ENCODE measurements at regions not wholly inside any gene's neighbourhood (a gene's known extent, or its start where the extent isn't known, plus 50 kb on each side); places are given as distances from the start of the nearest gene placed in this dataset.

DNA sequence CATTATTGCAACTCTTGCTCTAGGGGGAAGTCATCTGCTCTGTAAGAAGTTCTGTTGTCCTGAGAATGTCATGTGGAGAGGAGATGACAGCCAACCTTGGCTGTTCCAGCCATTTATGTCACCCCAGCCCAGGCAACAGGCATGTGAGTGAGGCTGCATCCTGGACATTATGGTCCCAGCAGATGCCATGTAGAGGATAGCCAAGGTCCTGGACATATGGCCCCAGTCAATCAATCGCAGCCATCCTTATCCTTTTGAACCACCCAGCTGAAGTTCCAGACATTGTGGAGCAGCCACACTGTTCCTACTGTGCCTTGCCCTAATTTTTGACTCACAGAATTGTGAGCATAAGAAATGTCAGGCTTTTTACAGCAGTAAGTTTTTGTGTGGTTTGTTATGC lies 84.9 kb downstream of the AVPR1A start:
- Mint-ChIP-seq H3K27ac (no peak overlapping the region), H3K4me3 (no peak overlapping the region), H3K4me1 (no peaks in the 10 kb centered on the region), H3K9me3 (ENCODE audit: insufficient read depth) (no peaks in the 10 kb centered on the region), H3K27me3 (no peaks in the 10 kb centered on the region)
- Histone ChIP-seq H2AFZ (ENCODE audit: insufficient read depth, low read depth, low read length, poor library complexity, severe bottlenecking) (no peak overlapping the region), H3K27ac (ENCODE audit: low read length in 2 of 2) (no peak overlapping the region), H3K4me2 (replicated peaks; ENCODE audit: low read depth, low read length, poor library complexity, severe bottlenecking) (no peak overlapping the region), H4K20me1 (ENCODE audit: control insufficient read depth, insufficient read depth, low read length, poor library complexity, severe bottlenecking) (no peaks in the 10 kb centered on the region), H3K9me3 (ENCODE audit: control extremely low read depth in 1 of 3, control insufficient read depth in 2 of 3, insufficient read depth in 1 of 3, low read length in 2 of 3) (no peaks in the 10 kb centered on the region), H3K9ac (ENCODE audit: low read length) (no peak overlapping the region), H3K36me3 (replicated peaks in 1 of 2; ENCODE audit: control extremely low read depth in 1 of 2, control insufficient read depth in 1 of 2, extremely low read depth in 1 of 2, insufficient read depth in 2 of 2, low read length in 1 of 2) (no peaks in the 10 kb centered on the region), H3K27me3 (replicated peaks in 1 of 4; ENCODE audit: control extremely low read depth in 1 of 4, control insufficient read depth in 3 of 4, insufficient read depth in 4 of 4, low read length in 3 of 4) (no peaks in the 10 kb centered on the region), H3K4me1 (ENCODE audit: control insufficient read depth in 2 of 2, insufficient read depth in 2 of 2, low read length in 2 of 2) (no peaks in the 10 kb centered on the region), H3K4me3 (ENCODE audit: control extremely low read depth in 1 of 5, extremely low read depth in 1 of 5, insufficient read depth in 1 of 5, low read depth in 2 of 5, low read length in 4 of 5) (no peak overlapping the region), H3K79me2 (ENCODE audit: control insufficient read depth, insufficient read depth, low read length) (no peaks in the 10 kb centered on the region)
- 100% methylated on average over 1 of the region's 1 CpG for WGBS (ENCODE audit: insufficient coverage)
- DNase-seq = no peak
- TF ChIP-seq, protein P1, sequence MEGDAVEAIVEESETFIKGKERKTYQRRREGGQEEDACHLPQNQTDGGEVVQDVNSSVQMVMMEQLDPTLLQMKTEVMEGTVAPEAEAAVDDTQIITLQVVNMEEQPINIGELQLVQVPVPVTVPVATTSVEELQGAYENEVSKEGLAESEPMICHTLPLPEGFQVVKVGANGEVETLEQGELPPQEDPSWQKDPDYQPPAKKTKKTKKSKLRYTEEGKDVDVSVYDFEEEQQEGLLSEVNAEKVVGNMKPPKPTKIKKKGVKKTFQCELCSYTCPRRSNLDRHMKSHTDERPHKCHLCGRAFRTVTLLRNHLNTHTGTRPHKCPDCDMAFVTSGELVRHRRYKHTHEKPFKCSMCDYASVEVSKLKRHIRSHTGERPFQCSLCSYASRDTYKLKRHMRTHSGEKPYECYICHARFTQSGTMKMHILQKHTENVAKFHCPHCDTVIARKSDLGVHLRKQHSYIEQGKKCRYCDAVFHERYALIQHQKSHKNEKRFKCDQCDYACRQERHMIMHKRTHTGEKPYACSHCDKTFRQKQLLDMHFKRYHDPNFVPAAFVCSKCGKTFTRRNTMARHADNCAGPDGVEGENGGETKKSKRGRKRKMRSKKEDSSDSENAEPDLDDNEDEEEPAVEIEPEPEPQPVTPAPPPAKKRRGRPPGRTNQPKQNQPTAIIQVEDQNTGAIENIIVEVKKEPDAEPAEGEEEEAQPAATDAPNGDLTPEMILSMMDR (IDR thresholded peaks at IDR 0.05) = no peak
- no peak for TF ChIP-seq EZH2 (IDR thresholded peaks at IDR 0.05; ENCODE audit: borderline replicate concordance, insufficient read depth, low read depth, low read length, poor library complexity, severe bottlenecking)
- ChIA-PET POLR2A (no interaction called here), CTCF (no interaction called here)
- ATAC-seq (ENCODE audit: low read depth) = no peak
- intact Hi-C loops (cut with micrococcal nuclease) = no loop called here

DNA sequence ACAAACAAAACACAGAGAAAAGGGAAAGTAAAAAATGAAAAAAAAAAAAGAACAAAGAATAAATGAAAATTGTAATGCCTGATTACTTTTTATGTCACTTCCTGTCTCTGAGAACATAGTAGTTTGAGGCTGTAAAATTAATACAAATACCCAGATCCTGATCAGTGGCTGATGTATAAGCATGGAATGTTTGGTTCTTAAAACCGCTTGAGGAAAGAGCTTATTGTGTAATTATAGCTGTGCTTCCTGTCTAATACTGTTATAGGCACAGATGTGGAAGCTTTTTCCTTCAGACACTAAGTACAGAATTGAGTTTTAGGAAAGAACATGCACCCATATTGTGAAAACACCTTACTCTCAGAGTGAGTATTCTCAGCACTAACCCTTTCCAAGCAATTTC lies 86.9 kb downstream of the AVPR1A start:
- Mint-ChIP-seq H3K4me1 (no peaks in the 10 kb centered on the region), H3K27ac (no peak overlapping the region), H3K9me3 (ENCODE audit: insufficient read depth) (no peaks in the 10 kb centered on the region), H3K4me3 (no peak overlapping the region), H3K27me3 (no peaks in the 10 kb centered on the region)
- H3K4me2 ChIP-seq (replicated peaks; ENCODE audit: low read depth, low read length, poor library complexity, severe bottlenecking) = no peak overlapping the region
- H3K27me3 ChIP-seq (replicated peaks in 1 of 4; ENCODE audit: control extremely low read depth in 1 of 4, control insufficient read depth in 3 of 4, insufficient read depth in 4 of 4, low read length in 3 of 4) = no peaks in the 10 kb centered on the region
- no peak overlapping the region for H2AFZ ChIP-seq (ENCODE audit: insufficient read depth, low read depth, low read length, poor library complexity, severe bottlenecking)
- H3K4me1 ChIP-seq (ENCODE audit: control insufficient read depth in 2 of 2, insufficient read depth in 2 of 2, low read length in 2 of 2) = no peaks in the 10 kb centered on the region
- no peak overlapping the region for H3K9ac ChIP-seq (ENCODE audit: low read length)
- DNase-seq (no peak), ATAC-seq (ENCODE audit: low read depth) (no peak)
- H3K27ac ChIP-seq (ENCODE audit: low read length in 2 of 2) = no peak overlapping the region
- ChIA-PET CTCF (no interaction called here), POLR2A (no interaction called here)
- H3K79me2 ChIP-seq (ENCODE audit: control insufficient read depth, insufficient read depth, low read length) = no peaks in the 10 kb centered on the region
- intact Hi-C loops (cut with micrococcal nuclease) = no loop called here
- H3K4me3 ChIP-seq (ENCODE audit: control extremely low read depth in 1 of 5, extremely low read depth in 1 of 5, insufficient read depth in 1 of 5, low read depth in 2 of 5, low read length in 4 of 5) = no peak overlapping the region
- H4K20me1 ChIP-seq (ENCODE audit: control insufficient read depth, insufficient read depth, low read length, poor library complexity, severe bottlenecking) = no peaks in the 10 kb centered on the region
- no peaks in the 10 kb centered on the region for H3K36me3 ChIP-seq (replicated peaks in 1 of 2; ENCODE audit: control extremely low read depth in 1 of 2, control insufficient read depth in 1 of 2, extremely low read depth in 1 of 2, insufficient read depth in 2 of 2, low read length in 1 of 2)
- no peak for TF ChIP-seq EZH2 (IDR thresholded peaks at IDR 0.05; ENCODE audit: borderline replicate concordance, insufficient read depth, low read depth, low read length, poor library complexity, severe bottlenecking)
- TF ChIP-seq, protein P1 (IDR thresholded peaks at IDR 0.05) = no peak
- no peaks in the 10 kb centered on the region for H3K9me3 ChIP-seq (ENCODE audit: control extremely low read depth in 1 of 3, control insufficient read depth in 2 of 3, insufficient read depth in 1 of 3, low read length in 2 of 3)
- WGBS (ENCODE audit: insufficient coverage) = no CpG with 5 or more reads among the region's 1 CpG
